GM12878 (cell line): ENCODE measurements at regions not wholly inside any gene's neighbourhood (a gene's known extent, or its start where the extent isn't known, plus 50 kb on each side); places are given as distances from the start of the nearest gene placed in this dataset.

ENCODE experiments used
- ATF7 ChIP-seq: fragments of 450-650 bp; IDR thresholded peaks from 2 replicates; pipeline ENCODE4 v1.6.1; 2016; ENCODE audit warnings: low read depth, mild to moderate bottlenecking
- CBX3 ChIP-seq: fragments of 200-600 bp; sonication (generic); IDR thresholded peaks from 2 replicates; pipeline ENCODE4 v1.6.1; 2016; ENCODE audit warnings: low read depth, borderline replicate concordance
- CTCF ChIP-seq, 3 experiments: IDR thresholded peaks in 2 of 3; conservative IDR thresholded peaks in 1 of 3; 2 replicates each; pipeline ENCODE4 v1.5.1; 2011; ENCODE audit warnings: low read depth in 3 of 3, low read length in 3 of 3, mild to moderate bottlenecking in 3 of 3, control low read depth in 2 of 3, moderate library complexity in 2 of 3, inconsistent platforms in 1 of 3, mixed read lengths in 1 of 3; ENCODE audit not compliant: control insufficient read depth in 2 of 3, insufficient read depth in 1 of 3; ENCODE audit errors: extremely low read depth in 1 of 3
- HDAC6 ChIP-seq: fragments of 200-600 bp; sonication (generic); IDR thresholded peaks from one replicate; pipeline ENCODE4 v1.8.0; 2017; ENCODE audit warnings: antibody characterized with exemption; ENCODE audit not compliant: unreplicated experiment
- JUND ChIP-seq: IDR thresholded peaks from 2 replicates; pipeline ENCODE4 v1.6.1; 2012; ENCODE audit warnings: low read depth, mild to moderate bottlenecking, low read length, improper control_type of control experiment, moderate library complexity
- MXI1 ChIP-seq: fragments of 150-350 bp; IDR thresholded peaks from 2 replicates; pipeline ENCODE4 v1.6.1; 2011; ENCODE audit warnings: low read depth, mild to moderate bottlenecking, inconsistent platforms, low read length, improper control_type of control experiment
- MYB ChIP-seq: fragments of 150-350 bp; IDR thresholded peaks from 2 replicates; pipeline ENCODE4 v1.6.1; 2014; ENCODE audit warnings: mild to moderate bottlenecking, low read depth, low read length, borderline replicate concordance
- SIN3A ChIP-seq: IDR thresholded peaks from 2 replicates; pipeline ENCODE4 v1.6.1; 2012; ENCODE audit warnings: low read depth, low read length, improper control_type of control experiment
- SP1 ChIP-seq: IDR thresholded peaks from one replicate; pipeline ENCODE4 v1.6.1; 2011; ENCODE audit warnings: low read depth, low read length
- SPI1 ChIP-seq: IDR thresholded peaks from 2 replicates; pipeline ENCODE4 v1.6.1; 2011; ENCODE audit warnings: low read depth, mild to moderate bottlenecking, low read length, moderate library complexity, borderline replicate concordance; ENCODE audit not compliant: insufficient read depth
- TAF1 ChIP-seq: IDR thresholded peaks from 2 replicates; pipeline ENCODE4 v1.6.1; 2011; ENCODE audit warnings: mild to moderate bottlenecking, low read depth, low read length, borderline replicate concordance
- TF ChIP-seq, protein P1 (sequence below): fragments of 450-650 bp; IDR thresholded peaks from 2 replicates; pipeline ENCODE4 v1.6.1; 2014; ENCODE audit warnings: mild to moderate bottlenecking
- TF ChIP-seq, protein P2 (sequence below): IDR thresholded peaks from 2 replicates; pipeline ENCODE4 v1.6.1; 2012; ENCODE audit warnings: improper control_type of control experiment, low read depth, low read length; ENCODE audit not compliant: insufficient replicate concordance

- TF ChIP-seq, protein P1, sequence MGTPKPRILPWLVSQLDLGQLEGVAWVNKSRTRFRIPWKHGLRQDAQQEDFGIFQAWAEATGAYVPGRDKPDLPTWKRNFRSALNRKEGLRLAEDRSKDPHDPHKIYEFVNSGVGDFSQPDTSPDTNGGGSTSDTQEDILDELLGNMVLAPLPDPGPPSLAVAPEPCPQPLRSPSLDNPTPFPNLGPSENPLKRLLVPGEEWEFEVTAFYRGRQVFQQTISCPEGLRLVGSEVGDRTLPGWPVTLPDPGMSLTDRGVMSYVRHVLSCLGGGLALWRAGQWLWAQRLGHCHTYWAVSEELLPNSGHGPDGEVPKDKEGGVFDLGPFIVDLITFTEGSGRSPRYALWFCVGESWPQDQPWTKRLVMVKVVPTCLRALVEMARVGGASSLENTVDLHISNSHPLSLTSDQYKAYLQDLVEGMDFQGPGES: no peak
- no peak for TF ChIP-seq SIN3A
- no peak for TF ChIP-seq MXI1
- TF ChIP-seq ATF7: no peak
- TF ChIP-seq SPI1: no peak
- TF ChIP-seq, protein P2, sequence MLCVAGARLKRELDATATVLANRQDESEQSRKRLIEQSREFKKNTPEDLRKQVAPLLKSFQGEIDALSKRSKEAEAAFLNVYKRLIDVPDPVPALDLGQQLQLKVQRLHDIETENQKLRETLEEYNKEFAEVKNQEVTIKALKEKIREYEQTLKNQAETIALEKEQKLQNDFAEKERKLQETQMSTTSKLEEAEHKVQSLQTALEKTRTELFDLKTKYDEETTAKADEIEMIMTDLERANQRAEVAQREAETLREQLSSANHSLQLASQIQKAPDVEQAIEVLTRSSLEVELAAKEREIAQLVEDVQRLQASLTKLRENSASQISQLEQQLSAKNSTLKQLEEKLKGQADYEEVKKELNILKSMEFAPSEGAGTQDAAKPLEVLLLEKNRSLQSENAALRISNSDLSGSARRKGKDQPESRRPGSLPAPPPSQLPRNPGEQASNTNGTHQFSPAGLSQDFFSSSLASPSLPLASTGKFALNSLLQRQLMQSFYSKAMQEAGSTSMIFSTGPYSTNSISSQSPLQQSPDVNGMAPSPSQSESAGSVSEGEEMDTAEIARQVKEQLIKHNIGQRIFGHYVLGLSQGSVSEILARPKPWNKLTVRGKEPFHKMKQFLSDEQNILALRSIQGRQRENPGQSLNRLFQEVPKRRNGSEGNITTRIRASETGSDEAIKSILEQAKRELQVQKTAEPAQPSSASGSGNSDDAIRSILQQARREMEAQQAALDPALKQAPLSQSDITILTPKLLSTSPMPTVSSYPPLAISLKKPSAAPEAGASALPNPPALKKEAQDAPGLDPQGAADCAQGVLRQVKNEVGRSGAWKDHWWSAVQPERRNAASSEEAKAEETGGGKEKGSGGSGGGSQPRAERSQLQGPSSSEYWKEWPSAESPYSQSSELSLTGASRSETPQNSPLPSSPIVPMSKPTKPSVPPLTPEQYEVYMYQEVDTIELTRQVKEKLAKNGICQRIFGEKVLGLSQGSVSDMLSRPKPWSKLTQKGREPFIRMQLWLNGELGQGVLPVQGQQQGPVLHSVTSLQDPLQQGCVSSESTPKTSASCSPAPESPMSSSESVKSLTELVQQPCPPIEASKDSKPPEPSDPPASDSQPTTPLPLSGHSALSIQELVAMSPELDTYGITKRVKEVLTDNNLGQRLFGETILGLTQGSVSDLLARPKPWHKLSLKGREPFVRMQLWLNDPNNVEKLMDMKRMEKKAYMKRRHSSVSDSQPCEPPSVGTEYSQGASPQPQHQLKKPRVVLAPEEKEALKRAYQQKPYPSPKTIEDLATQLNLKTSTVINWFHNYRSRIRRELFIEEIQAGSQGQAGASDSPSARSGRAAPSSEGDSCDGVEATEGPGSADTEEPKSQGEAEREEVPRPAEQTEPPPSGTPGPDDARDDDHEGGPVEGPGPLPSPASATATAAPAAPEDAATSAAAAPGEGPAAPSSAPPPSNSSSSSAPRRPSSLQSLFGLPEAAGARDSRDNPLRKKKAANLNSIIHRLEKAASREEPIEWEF: no peak
- no peak for TF ChIP-seq MYB
- TF ChIP-seq JUND: no peak
- TF ChIP-seq HDAC6: no peak
- TF ChIP-seq CTCF (IDR thresholded peaks at IDR 0.05 in 2 of 3, conservative IDR thresholded peaks at IDR 0.05 in 1 of 3; ENCODE audit: control insufficient read depth in 2 of 3, extremely low read depth in 1 of 3, insufficient read depth in 1 of 3, low read depth in 3 of 3, low read length in 3 of 3): no peak
- no peak for TF ChIP-seq CBX3
- no peak for TF ChIP-seq TAF1
- no peak for TF ChIP-seq SP1
Observed at GRCh38 chr12:60223242-60223641, 627.4 kb downstream of the SLC16A7 start.
